CD4-positive, alpha-beta T cell treated with Interleukin-4 for 1 hour (primary cell): ENCODE measurements at regions not wholly inside any gene's neighbourhood (a gene's known extent, or its start where the extent isn't known, plus 50 kb on each side); places are given as distances from the start of the nearest gene placed in this dataset.

ENCODE experiments used
- DNase-seq, 2 donors: peaks; one replicate each; pipeline ENCODE4 v3.0.0-alpha.2; 2020 to 2022

GRCh38 chr20:52242237-52243230 lies 51.0 kb upstream of the ZFP64 start:
- DNase-seq, result peak in 1 of 2 donors; percentile 46
